NB4 (cell line): ENCODE measurements at regions not wholly inside any gene's neighbourhood (a gene's known extent, or its start where the extent isn't known, plus 50 kb on each side); places are given as distances from the start of the nearest gene placed in this dataset.

Experiments
- TF ChIP-seq, protein P1 (sequence below): IDR thresholded peaks from 2 replicates; pipeline ENCODE4 v1.6.1; 2011; ENCODE audit warnings: low read depth, low read length
- TF ChIP-seq, protein P2 (sequence below): IDR thresholded peaks from one replicate; pipeline ENCODE4 v1.5.1; 2012; ENCODE audit warnings: low read depth, low read length

DNA sequence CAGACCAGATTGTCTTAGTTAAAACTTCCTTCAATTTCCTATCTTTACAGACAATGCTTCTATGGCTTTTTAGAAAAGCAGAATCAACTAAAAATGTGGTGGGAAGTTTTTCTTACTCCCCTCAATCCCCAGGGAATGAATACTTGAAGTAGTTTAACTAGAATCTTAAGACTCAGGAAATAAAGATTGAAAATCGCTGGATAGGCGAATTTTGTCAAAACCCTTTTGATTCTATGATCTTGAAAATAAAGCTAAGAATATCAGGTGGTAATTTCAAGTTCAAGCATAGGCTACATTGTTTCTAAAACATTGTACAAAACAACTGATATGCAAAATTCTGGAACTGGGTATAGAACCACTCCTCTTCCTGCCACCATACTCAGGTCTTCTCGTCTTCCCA is 276.5 kb upstream of the GK2 start:
- TF ChIP-seq, protein P1, sequence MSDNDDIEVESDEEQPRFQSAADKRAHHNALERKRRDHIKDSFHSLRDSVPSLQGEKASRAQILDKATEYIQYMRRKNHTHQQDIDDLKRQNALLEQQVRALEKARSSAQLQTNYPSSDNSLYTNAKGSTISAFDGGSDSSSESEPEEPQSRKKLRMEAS, result no peak
- TF ChIP-seq, protein P2, sequence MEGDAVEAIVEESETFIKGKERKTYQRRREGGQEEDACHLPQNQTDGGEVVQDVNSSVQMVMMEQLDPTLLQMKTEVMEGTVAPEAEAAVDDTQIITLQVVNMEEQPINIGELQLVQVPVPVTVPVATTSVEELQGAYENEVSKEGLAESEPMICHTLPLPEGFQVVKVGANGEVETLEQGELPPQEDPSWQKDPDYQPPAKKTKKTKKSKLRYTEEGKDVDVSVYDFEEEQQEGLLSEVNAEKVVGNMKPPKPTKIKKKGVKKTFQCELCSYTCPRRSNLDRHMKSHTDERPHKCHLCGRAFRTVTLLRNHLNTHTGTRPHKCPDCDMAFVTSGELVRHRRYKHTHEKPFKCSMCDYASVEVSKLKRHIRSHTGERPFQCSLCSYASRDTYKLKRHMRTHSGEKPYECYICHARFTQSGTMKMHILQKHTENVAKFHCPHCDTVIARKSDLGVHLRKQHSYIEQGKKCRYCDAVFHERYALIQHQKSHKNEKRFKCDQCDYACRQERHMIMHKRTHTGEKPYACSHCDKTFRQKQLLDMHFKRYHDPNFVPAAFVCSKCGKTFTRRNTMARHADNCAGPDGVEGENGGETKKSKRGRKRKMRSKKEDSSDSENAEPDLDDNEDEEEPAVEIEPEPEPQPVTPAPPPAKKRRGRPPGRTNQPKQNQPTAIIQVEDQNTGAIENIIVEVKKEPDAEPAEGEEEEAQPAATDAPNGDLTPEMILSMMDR, result no peak
